ENCODE measurements at regions not wholly inside any gene's neighbourhood (a gene's known extent, or its start where the extent isn't known, plus 50 kb on each side); places are given as distances from the start of the nearest gene placed in this dataset.

DNA sequence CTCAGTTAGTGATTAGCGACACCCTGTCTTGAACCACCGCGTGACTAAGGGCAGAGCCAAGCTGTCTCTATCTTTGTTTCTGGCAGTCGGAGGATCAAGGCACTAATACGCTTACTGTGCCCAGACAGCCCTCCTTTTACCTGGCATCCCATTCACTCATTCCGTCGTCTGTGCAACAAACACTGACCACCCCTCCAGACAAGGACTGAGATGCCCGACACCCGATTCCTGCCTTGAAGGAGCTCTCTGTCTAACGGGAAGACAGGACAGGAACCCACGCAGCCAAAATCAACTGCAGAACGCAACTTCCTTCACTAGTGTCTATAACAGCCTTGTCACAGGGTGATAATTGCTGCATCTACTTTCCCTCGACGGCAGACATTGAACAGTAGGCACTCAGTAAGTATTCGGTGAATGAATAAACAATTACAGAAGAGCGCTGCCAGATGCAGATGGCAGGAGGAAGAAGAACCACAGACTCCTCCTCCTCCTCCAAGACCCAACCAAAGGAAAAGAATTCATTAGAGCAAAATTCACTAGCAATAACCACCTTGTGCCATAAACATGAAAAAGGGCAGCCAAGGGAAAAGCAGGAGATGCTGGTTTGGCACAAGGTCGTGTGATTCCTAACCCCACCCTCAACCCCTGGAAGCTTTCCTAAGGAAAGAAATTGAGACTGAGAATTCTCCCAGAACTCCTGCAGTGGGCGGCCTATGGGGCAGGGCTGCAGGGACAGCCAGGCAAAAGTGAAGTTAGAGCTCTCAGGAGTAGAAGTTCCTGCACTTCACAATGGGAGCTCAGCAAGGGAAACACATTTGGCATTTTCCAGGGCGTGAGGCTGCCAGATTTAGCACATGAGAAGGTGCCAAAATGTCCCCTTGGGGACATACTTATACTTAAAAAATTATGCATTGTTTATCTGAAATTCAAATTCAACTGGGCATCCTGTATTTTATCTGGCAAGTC, 186.6 kb upstream of the DIO3 start:
- Histone ChIP-seq H3K9me3 (ENCODE audit: low read depth, low read length) (no peaks in the 10 kb centered on the region), H3K36me3 (ENCODE audit: insufficient read depth, low read length) (no peaks in the 10 kb centered on the region), H3K4me3 (no peak overlapping the region), H3K27ac (no peak overlapping the region), H3K9ac (ENCODE audit: insufficient read length) (no peak overlapping the region)
- no peak for DNase-seq (ENCODE audit: low read depth, low spot score)
- no peak for TF ChIP-seq FOXP2 (optimal IDR thresholded peaks at IDR 0.05; ENCODE audit: control extremely low read depth, extremely low read length, insufficient read depth)
- TF ChIP-seq POLR2AphosphoS5 (IDR thresholded peaks at IDR 0.05; ENCODE audit: borderline replicate concordance, low read depth, low read length), result no peak
- TF ChIP-seq EZH2 (IDR thresholded peaks at IDR 0.05), result no peak

DNA sequence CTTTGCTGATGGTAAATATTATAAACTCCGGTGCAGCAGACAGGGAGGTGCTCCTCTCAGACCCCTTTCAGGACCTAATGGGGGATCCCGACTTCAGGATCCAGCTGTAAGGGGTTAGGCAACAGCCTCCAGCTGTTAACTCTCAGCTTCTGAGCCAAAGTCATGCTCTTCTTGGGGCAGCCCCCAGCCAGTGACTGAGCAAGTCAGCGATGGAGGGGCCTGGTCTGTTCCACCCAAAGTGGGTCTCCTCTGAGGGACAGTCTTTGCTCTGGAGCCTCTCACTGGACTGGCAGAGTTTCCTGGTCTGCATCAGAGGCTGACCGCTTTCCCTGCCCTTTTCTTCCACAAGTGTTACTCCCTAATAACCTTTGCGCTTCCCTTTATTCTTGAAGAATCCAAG, 184.2 kb upstream of the DIO3 start:
- no peak for TF ChIP-seq FOXP2 (optimal IDR thresholded peaks at IDR 0.05; ENCODE audit: control extremely low read depth, extremely low read length, insufficient read depth)
- no peak for TF ChIP-seq EZH2 (IDR thresholded peaks at IDR 0.05)
- no peak for TF ChIP-seq POLR2AphosphoS5 (IDR thresholded peaks at IDR 0.05; ENCODE audit: borderline replicate concordance, low read depth, low read length)
- no peak for DNase-seq (ENCODE audit: low read depth, low spot score)
- Histone ChIP-seq H3K9ac (ENCODE audit: insufficient read length) (no peak overlapping the region), H3K4me3 (no peak overlapping the region), H3K36me3 (ENCODE audit: insufficient read depth, low read length) (no peaks in the 10 kb centered on the region), H3K27ac (no peak overlapping the region), H3K9me3 (ENCODE audit: low read depth, low read length) (0 out of 2 replicates have a peak, but pooled peaks cover 4% of the 10 kb centered on the region)

DNA sequence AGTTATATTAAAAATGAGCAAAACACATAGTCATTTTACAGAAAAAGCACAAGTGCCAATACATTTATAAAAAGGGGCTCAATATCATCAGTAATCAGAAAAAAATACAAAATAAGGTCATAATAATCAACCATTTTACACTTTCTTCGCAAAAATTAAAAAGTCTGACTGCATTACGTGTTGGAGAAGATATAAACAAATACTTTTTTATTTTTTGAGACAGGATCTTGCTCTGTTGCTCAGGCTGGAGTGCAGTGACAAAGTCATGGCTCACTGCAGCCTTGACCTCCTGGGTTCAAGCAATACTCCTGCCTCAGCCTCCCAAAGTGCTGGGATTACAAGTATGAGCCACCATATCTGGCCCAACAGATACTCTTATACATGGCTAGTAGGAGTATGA, 181.5 kb upstream of the DIO3 start:
- no peak for DNase-seq (ENCODE audit: low read depth, low spot score)
- H3K36me3 ChIP-seq (ENCODE audit: insufficient read depth, low read length), result no peaks in the 10 kb centered on the region
- H3K9ac ChIP-seq (ENCODE audit: insufficient read length), result no peak overlapping the region
- H3K9me3 ChIP-seq (ENCODE audit: low read depth, low read length), result peaks cover 4% of the 10 kb centered on the region; the same call in 1 of the 2 replicates
- no peak overlapping the region for H3K27ac ChIP-seq
- no peak overlapping the region for H3K4me3 ChIP-seq
- no peak for TF ChIP-seq FOXP2 (optimal IDR thresholded peaks at IDR 0.05; ENCODE audit: control extremely low read depth, extremely low read length, insufficient read depth)
- TF ChIP-seq POLR2AphosphoS5 (IDR thresholded peaks at IDR 0.05; ENCODE audit: borderline replicate concordance, low read depth, low read length), result no peak
- TF ChIP-seq EZH2 (IDR thresholded peaks at IDR 0.05), result no peak

DNA sequence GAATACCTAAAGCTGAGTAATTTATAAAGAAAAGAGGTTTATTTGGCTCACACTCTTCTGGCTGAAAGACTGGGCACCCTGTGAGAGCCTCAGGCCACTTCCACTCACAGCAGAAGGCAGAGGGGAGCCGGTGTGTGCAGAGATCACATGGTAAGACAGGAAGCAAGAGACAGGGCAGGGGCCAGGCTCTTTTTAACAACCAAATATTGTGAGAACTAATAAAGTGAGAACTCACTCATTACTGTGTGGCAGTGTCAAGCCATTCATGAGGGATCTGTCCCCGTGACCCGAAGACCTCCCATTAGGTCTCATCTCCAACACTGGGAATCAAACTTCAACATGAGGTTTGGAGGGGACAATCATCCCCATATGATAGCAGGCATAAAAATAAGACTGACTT, 180.8 kb upstream of the DIO3 start:
- TF ChIP-seq EZH2 (IDR thresholded peaks at IDR 0.05), result no peak
- TF ChIP-seq FOXP2 (optimal IDR thresholded peaks at IDR 0.05; ENCODE audit: control extremely low read depth, extremely low read length, insufficient read depth), result no peak
- TF ChIP-seq POLR2AphosphoS5 (IDR thresholded peaks at IDR 0.05; ENCODE audit: borderline replicate concordance, low read depth, low read length), result no peak
- no peak overlapping the region for H3K9ac ChIP-seq (ENCODE audit: insufficient read length)
- H3K9me3 ChIP-seq (ENCODE audit: low read depth, low read length), result peaks cover 4% of the 10 kb centered on the region; the same call in 1 of the 2 replicates
- DNase-seq (ENCODE audit: low read depth, low spot score), result no peak
- H3K4me3 ChIP-seq, result no peak overlapping the region
- no peak overlapping the region for H3K27ac ChIP-seq
- H3K36me3 ChIP-seq (ENCODE audit: insufficient read depth, low read length), result no peaks in the 10 kb centered on the region

DNA sequence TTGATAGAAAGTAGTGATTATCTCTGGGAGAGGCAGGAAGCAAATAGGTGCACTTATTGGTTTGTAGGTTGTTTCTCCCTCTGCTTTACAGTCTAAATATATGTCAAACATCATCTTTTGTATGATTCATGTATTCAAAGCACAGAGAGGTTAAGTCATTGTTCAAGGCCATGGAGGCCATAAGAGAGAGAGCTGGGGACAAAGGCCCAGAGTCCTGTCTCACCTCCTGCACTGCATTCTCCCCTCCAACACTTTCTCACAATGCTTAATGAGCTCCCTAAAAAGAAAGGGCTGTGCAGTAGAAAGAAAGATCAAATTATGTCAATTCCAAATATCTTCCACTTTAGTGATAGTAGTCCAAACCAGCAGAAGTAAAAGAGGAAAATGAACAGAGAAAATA, 180.4 kb upstream of the DIO3 start:
- Histone ChIP-seq H3K4me3 (no peak overlapping the region), H3K36me3 (ENCODE audit: insufficient read depth, low read length) (no peaks in the 10 kb centered on the region), H3K27ac (no peak overlapping the region), H3K9ac (ENCODE audit: insufficient read length) (no peak overlapping the region), H3K9me3 (ENCODE audit: low read depth, low read length) (peaks cover 4% of the 10 kb centered on the region; the same call in 1 of the 2 replicates)
- DNase-seq (ENCODE audit: low read depth, low spot score), result no peak
- TF ChIP-seq POLR2AphosphoS5 (IDR thresholded peaks at IDR 0.05; ENCODE audit: borderline replicate concordance, low read depth, low read length) (no peak), EZH2 (IDR thresholded peaks at IDR 0.05) (no peak), FOXP2 (optimal IDR thresholded peaks at IDR 0.05; ENCODE audit: control extremely low read depth, extremely low read length, insufficient read depth) (no peak)

DNA sequence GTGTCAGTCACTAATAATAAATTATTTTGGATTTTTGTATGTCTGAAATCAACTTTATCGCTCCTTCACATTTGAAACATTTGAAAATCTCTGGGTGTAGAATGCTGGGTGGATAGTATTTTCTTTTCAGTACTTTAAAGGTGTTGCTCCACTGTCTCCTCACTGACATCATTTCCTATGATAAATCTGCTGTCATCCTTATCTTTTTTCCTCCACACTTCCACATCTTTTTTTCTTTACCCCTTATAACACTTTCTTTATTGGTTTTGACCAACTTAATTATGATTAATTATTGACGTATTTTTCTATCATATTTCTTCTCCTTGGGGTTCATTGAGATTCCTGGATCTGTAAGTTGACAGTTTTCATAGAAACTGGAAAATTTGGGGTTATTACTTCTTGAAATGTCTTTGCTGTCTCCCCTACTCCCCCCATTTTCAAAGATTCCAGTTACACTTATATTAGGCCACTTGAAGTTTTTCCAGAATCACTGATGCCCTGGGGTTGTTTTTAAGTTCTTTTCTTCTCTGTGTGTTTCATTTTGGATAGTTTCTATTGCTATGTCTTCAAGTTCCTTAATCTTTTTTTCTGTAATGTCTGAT, 177.5 kb upstream of the DIO3 start:
- no peak for DNase-seq (ENCODE audit: low read depth, low spot score)
- H3K36me3 ChIP-seq (ENCODE audit: insufficient read depth, low read length), result no peaks in the 10 kb centered on the region
- no peak overlapping the region for H3K4me3 ChIP-seq
- H3K9ac ChIP-seq (ENCODE audit: insufficient read length), result no peak overlapping the region
- no peak overlapping the region for H3K27ac ChIP-seq
- peaks cover 4% of the 10 kb centered on the region; the same call in 1 of the 2 replicates for H3K9me3 ChIP-seq (ENCODE audit: low read depth, low read length)
- no peak for TF ChIP-seq EZH2 (IDR thresholded peaks at IDR 0.05)
- no peak for TF ChIP-seq FOXP2 (optimal IDR thresholded peaks at IDR 0.05; ENCODE audit: control extremely low read depth, extremely low read length, insufficient read depth)
- TF ChIP-seq POLR2AphosphoS5 (IDR thresholded peaks at IDR 0.05; ENCODE audit: borderline replicate concordance, low read depth, low read length), result no peak

DNA sequence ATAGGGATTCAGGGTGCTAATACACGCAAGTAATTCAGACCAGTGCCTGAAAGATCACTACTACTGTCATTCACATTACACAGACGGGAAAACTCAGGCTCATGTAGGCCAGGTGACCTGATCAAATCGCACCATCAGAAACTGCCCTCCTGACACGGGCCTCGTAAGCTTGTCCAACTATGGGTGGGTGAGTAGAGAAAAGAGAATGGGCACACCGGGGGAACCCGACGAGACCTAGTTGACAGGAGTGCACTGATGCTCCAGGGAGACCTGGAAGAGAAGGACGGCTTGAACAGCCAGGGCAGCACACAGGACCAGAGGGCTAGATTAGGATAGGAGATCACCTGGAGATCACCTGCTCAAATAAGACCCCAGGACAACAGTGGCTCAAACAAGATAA, 166.9 kb upstream of the DIO3 start:
- Histone ChIP-seq H3K9ac (ENCODE audit: insufficient read length) (no peak overlapping the region), H3K9me3 (ENCODE audit: low read depth, low read length) (no peaks in the 10 kb centered on the region), H3K4me3 (no peak overlapping the region), H3K36me3 (ENCODE audit: insufficient read depth, low read length) (no peaks in the 10 kb centered on the region), H3K27ac (no peak overlapping the region)
- DNase-seq (ENCODE audit: low read depth, low spot score), result no peak
- TF ChIP-seq EZH2 (IDR thresholded peaks at IDR 0.05) (no peak), POLR2AphosphoS5 (IDR thresholded peaks at IDR 0.05; ENCODE audit: borderline replicate concordance, low read depth, low read length) (no peak), FOXP2 (optimal IDR thresholded peaks at IDR 0.05; ENCODE audit: control extremely low read depth, extremely low read length, insufficient read depth) (no peak)

DNA sequence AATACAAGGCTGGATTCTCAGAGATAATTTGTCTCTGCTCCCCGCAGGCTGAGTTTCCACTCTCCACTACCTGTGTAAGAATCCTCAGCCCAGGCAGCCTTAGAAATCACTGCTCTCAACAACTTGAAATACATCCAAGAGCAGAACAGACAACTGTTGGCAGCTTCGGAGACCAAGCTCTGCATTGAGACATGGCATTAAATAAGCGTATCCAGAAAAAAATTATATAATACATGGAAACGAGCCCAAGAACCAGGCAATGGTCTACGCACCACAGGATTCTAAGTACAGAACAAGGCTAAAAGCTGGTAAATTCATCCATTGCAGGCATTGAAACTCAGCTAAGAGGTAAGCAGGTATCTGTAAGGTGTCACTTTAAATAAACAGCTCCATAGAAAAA, 165.5 kb upstream of the DIO3 start:
- DNase-seq (ENCODE audit: low read depth, low spot score), result no peak
- H3K27ac ChIP-seq, result no peak overlapping the region
- no peak overlapping the region for H3K4me3 ChIP-seq
- H3K9me3 ChIP-seq (ENCODE audit: low read depth, low read length), result no peaks in the 10 kb centered on the region
- TF ChIP-seq EZH2 (IDR thresholded peaks at IDR 0.05), result no peak
- TF ChIP-seq POLR2AphosphoS5 (IDR thresholded peaks at IDR 0.05; ENCODE audit: borderline replicate concordance, low read depth, low read length), result no peak
- no peak for TF ChIP-seq FOXP2 (optimal IDR thresholded peaks at IDR 0.05; ENCODE audit: control extremely low read depth, extremely low read length, insufficient read depth)
- H3K9ac ChIP-seq (ENCODE audit: insufficient read length), result no peak overlapping the region
- no peaks in the 10 kb centered on the region for H3K36me3 ChIP-seq (ENCODE audit: insufficient read depth, low read length)

All from SK-N-MC (cell line).